ENCODE measurements at regions not wholly inside any gene's neighbourhood (a gene's known extent, or its start where the extent isn't known, plus 50 kb on each side); places are given as distances from the start of the nearest gene placed in this dataset.

GRCh38 chr3:156605686-156606605 is 51.0 kb upstream of the SSR3 start:
- no peaks in the 10 kb centered on the region for H4K20me1 ChIP-seq (ENCODE audit: control insufficient read depth, insufficient read depth, insufficient read length)
- no peaks in the 10 kb centered on the region for H3K9me3 ChIP-seq (ENCODE audit: control insufficient read depth, low read depth, low read length)
- H3K27ac ChIP-seq (ENCODE audit: insufficient read length, low read depth, low read length), result no peak overlapping the region
- H2BK20ac ChIP-seq (ENCODE audit: low read depth, low read length, poor library complexity, severe bottlenecking), result no peak overlapping the region
- peak overlapping the region in 2 of 3 experiments; percentile 65 to 91; a peak in 3 of 7 replicates for H3K27ac Mint-ChIP-seq
- no peak overlapping the region for H2BK5ac ChIP-seq (ENCODE audit: insufficient read length, low read length)
- H3K23me2 ChIP-seq (ENCODE audit: insufficient read length, low read depth, low read length, poor library complexity, severe bottlenecking), result peaks cover 10% of the 10 kb centered on the region
- H3K79me1 ChIP-seq (ENCODE audit: insufficient read depth, low read depth, low read length, poor library complexity, severe bottlenecking), result no peaks in the 10 kb centered on the region
- H3T11ph ChIP-seq (ENCODE audit: low read length), result no peak overlapping the region
- H4K91ac ChIP-seq (ENCODE audit: insufficient read length, low read depth, low read length), result no peak overlapping the region
- H2BK12ac ChIP-seq (ENCODE audit: insufficient read length, low read depth, low read length), result no peak overlapping the region
- peak overlapping the region; percentile 82 for H3K18ac ChIP-seq (ENCODE audit: insufficient read length, low read depth, low read length)
- TF ChIP-seq CTCF (conservative IDR thresholded peaks at IDR 0.05), result no peak
- WGBS (ENCODE audit: extremely low coverage, insufficient read length, low lambda C conversion rate), result no CpG with 5 or more reads among the region's 37 CpGs
- peak overlapping the region; percentile 81 for H3K14ac ChIP-seq (ENCODE audit: insufficient read depth, low read length)
- no peaks in the 10 kb centered on the region for H3K79me2 ChIP-seq (ENCODE audit: insufficient read depth, low read length)
- no peak overlapping the region for H2BK120ac ChIP-seq (ENCODE audit: low read depth, low read length, poor library complexity, severe bottlenecking)
- H4K8ac ChIP-seq (replicated peaks; ENCODE audit: insufficient read length, low read depth, low read length), result no peak overlapping the region
- H3K27me3 ChIP-seq (ENCODE audit: insufficient read depth, low read length), result no peaks in the 10 kb centered on the region
- no peaks in the 10 kb centered on the region for H3K4me1 ChIP-seq (ENCODE audit: insufficient read depth, low read length)
- H3K27me3 Mint-ChIP-seq (ENCODE audit: low read depth), result peaks cover 10% of the 10 kb centered on the region
- no peaks in the 10 kb centered on the region for H3K9me3 Mint-ChIP-seq
- H2AK5ac ChIP-seq (ENCODE audit: insufficient read length, low read length), result no peak overlapping the region
- H3K36me3 Mint-ChIP-seq (ENCODE audit: insufficient read depth in 1 of 3, low read depth in 3 of 3), result no peaks in the 10 kb centered on the region
- no peak overlapping the region for H3K23ac ChIP-seq (ENCODE audit: insufficient read length, low read depth, low read length)
- peak overlapping the region; percentile 55 for H3K9ac ChIP-seq (ENCODE audit: extremely low read depth, insufficient read length, low read length)
- DNase-seq, result peak; percentile 69
- H2AFZ ChIP-seq (ENCODE audit: low read length), result peak overlapping the region; percentile 18
- H3K4me3 Mint-ChIP-seq, result peak overlapping the region; percentile 77 to 82
- peak overlapping the region; percentile 2 for H4K5ac ChIP-seq (ENCODE audit: insufficient read length, low read depth, low read length)
- H3K4me2 ChIP-seq (ENCODE audit: insufficient read depth, insufficient read length, low read length), result peak overlapping the region; percentile 69
- no peak overlapping the region for H2BK15ac ChIP-seq (ENCODE audit: low read depth, low read length)
- H3K4me1 Mint-ChIP-seq, result peaks cover 19 to 24% of the 10 kb centered on the region in 2 experiments
- no peak overlapping the region for H3K56ac ChIP-seq (ENCODE audit: insufficient read length, low read depth, low read length)
- H3K4ac ChIP-seq (ENCODE audit: low read depth, low read length), result no peak overlapping the region
